Osteoblast (primary cell): ENCODE measurements at regions not wholly inside any gene's neighbourhood (a gene's known extent, or its start where the extent isn't known, plus 50 kb on each side); places are given as distances from the start of the nearest gene placed in this dataset.

Experiments used
- DNase-seq: peaks from one replicate; pipeline ENCODE4 v3.0.0; 2011; ENCODE audit warnings: low spot score, mixed read lengths; ENCODE audit not compliant: insufficient read length; ENCODE audit errors: missing footprints
- H2AFZ ChIP-seq: 2 replicates; pipeline ENCODE4 v1.6.0; 2011; ENCODE audit warnings: mild to moderate bottlenecking, low read length
- H3K27ac ChIP-seq: 2 replicates; pipeline ENCODE4 v1.5.1; 2011; ENCODE audit warnings: mild to moderate bottlenecking, low read depth, low read length, moderate library complexity
- H3K27me3 ChIP-seq: 2 replicates; pipeline ENCODE4 v1.6.0; 2012; ENCODE audit warnings: mild to moderate bottlenecking, control low read depth, inconsistent platforms, low read length, moderate library complexity; ENCODE audit not compliant: insufficient read depth
- H3K36me3 ChIP-seq: 2 replicates; pipeline ENCODE4 v1.5.1; 2011; ENCODE audit warnings: mild to moderate bottlenecking, low read length, control low read depth, moderate library complexity; ENCODE audit not compliant: insufficient read depth
- H3K4me1 ChIP-seq: 2 replicates; pipeline ENCODE4 v1.5.1; 2011; ENCODE audit warnings: mild to moderate bottlenecking, low read length, control low read depth, moderate library complexity; ENCODE audit not compliant: insufficient read depth
- H3K4me2 ChIP-seq: 2 replicates; pipeline ENCODE4 v1.6.0; 2011; ENCODE audit warnings: mild to moderate bottlenecking, low read length; ENCODE audit not compliant: insufficient read depth
- H3K4me3 ChIP-seq: fragments of 200-600 bp; sonication (generic); 3 replicates; pipeline ENCODE4 v1.5.1; 2012; ENCODE audit warnings: mild to moderate bottlenecking, low read length, inconsistent platforms; ENCODE audit not compliant: insufficient read depth
- H3K79me2 ChIP-seq: 2 replicates; pipeline ENCODE4 v1.6.0; 2012; ENCODE audit warnings: mild to moderate bottlenecking, low read length, control low read depth, inconsistent platforms; ENCODE audit not compliant: insufficient read depth
- H3K9me3 ChIP-seq: 2 replicates; pipeline ENCODE4 v1.5.1; 2011; ENCODE audit warnings: low read depth, low read length, control low read depth
- H4K20me1 ChIP-seq: 2 replicates; pipeline ENCODE4 v1.6.0; 2012; ENCODE audit warnings: mild to moderate bottlenecking, low read length, control low read depth; ENCODE audit not compliant: insufficient read depth
- CTCF ChIP-seq: IDR thresholded peaks from 2 replicates; pipeline ENCODE4 v1.5.1; 2011; ENCODE audit warnings: mild to moderate bottlenecking, low read depth, low read length, moderate library complexity; ENCODE audit errors: extremely low read depth

GRCh38 chr21:22292144-22292543 lies 1293.9 kb downstream of the NCAM2 start:
- Histone ChIP-seq H3K36me3 (no peaks in the 10 kb centered on the region), H3K9me3 (no peaks in the 10 kb centered on the region), H3K4me1 (no peaks in the 10 kb centered on the region), H3K79me2 (no peaks in the 10 kb centered on the region), H3K27ac (no peak overlapping the region), H3K4me2 (no peak overlapping the region), H3K27me3 (no peaks in the 10 kb centered on the region), H3K4me3 (no peak overlapping the region), H2AFZ (no peak overlapping the region), H4K20me1 (no peaks in the 10 kb centered on the region)
- TF ChIP-seq CTCF: no peak
- DNase-seq: no peak

- H3K4me2 ChIP-seq: no peak overlapping the region
- no peaks in the 10 kb centered on the region for H4K20me1 ChIP-seq
- peaks cover 2% of the 10 kb centered on the region for H3K9me3 ChIP-seq
- no peaks in the 10 kb centered on the region for H3K79me2 ChIP-seq
- H3K27me3 ChIP-seq: no peaks in the 10 kb centered on the region
- no peaks in the 10 kb centered on the region for H3K4me1 ChIP-seq
- no peak for DNase-seq
- H3K36me3 ChIP-seq: no peaks in the 10 kb centered on the region
- no peak for TF ChIP-seq CTCF
- no peak overlapping the region for H3K27ac ChIP-seq
- no peak overlapping the region for H3K4me3 ChIP-seq
- H2AFZ ChIP-seq: no peak overlapping the region
Measured at GRCh38 chr21:22297575-22297974, 1299.4 kb downstream of the NCAM2 start.

GRCh38 chr21:22311741-22312462 lies 1313.7 kb downstream of the NCAM2 start:
- no peak for TF ChIP-seq CTCF
- Histone ChIP-seq H3K27ac (no peak overlapping the region), H3K4me2 (no peak overlapping the region), H3K4me1 (no peaks in the 10 kb centered on the region), H3K36me3 (no peaks in the 10 kb centered on the region), H2AFZ (no peak overlapping the region), H3K27me3 (no peaks in the 10 kb centered on the region), H3K79me2 (no peaks in the 10 kb centered on the region), H3K9me3 (no peaks in the 10 kb centered on the region), H3K4me3 (no peak overlapping the region), H4K20me1 (no peaks in the 10 kb centered on the region)
- no peak for DNase-seq

- H3K4me3 ChIP-seq: no peak overlapping the region
Measured at GRCh38 chr21:22314963-22315362, 1316.8 kb downstream of the NCAM2 start.

More at GRCh38 chr21:22314963-22315362, 1316.8 kb downstream of the NCAM2 start:
- Histone ChIP-seq H4K20me1 (no peaks in the 10 kb centered on the region), H3K79me2 (no peaks in the 10 kb centered on the region), H3K36me3 (no peaks in the 10 kb centered on the region), H3K4me2 (no peak overlapping the region), H3K27me3 (no peaks in the 10 kb centered on the region), H2AFZ (no peak overlapping the region), H3K27ac (no peak overlapping the region), H3K4me1 (no peaks in the 10 kb centered on the region), H3K9me3 (no peaks in the 10 kb centered on the region)
- no peak for TF ChIP-seq CTCF
- DNase-seq: no peak
